DOHH2 (cell line): ENCODE measurements at regions not wholly inside any gene's neighbourhood (a gene's known extent, or its start where the extent isn't known, plus 50 kb on each side); places are given as distances from the start of the nearest gene placed in this dataset.

Experiments
- H3F3A ChIP-seq: fragments of 200-600 bp; sonication (generic), shearing (Covaris generic); 2 replicates; pipeline ENCODE4 v1.6.0; 2016; ENCODE audit warnings: antibody characterized with exemption, mild to moderate bottlenecking; ENCODE audit not compliant: control insufficient read depth, insufficient read depth
- H3K27ac ChIP-seq: fragments of 200-600 bp; sonication (generic); 2 replicates; pipeline ENCODE4 v1.5.1; 2014; ENCODE audit warnings: low read depth, mild to moderate bottlenecking, low read length, moderate library complexity
- H3K27me3 ChIP-seq: fragments of 200-600 bp; sonication (generic); 2 replicates; pipeline ENCODE4 v1.6.1; 2014; ENCODE audit warnings: mild to moderate bottlenecking, low read length, mixed read lengths; ENCODE audit not compliant: control insufficient read depth
- H3K36me3 ChIP-seq: fragments of 200-600 bp; sonication (generic); 2 replicates; pipeline ENCODE4 v1.6.1; 2014; ENCODE audit warnings: mild to moderate bottlenecking, low read length, moderate library complexity, mixed read lengths; ENCODE audit not compliant: control insufficient read depth
- H3K4me1 ChIP-seq: fragments of 200-600 bp; sonication (generic); 2 replicates; pipeline ENCODE4 v1.6.1; 2014; ENCODE audit warnings: mild to moderate bottlenecking, low read length, mixed read lengths; ENCODE audit not compliant: control insufficient read depth
- H3K4me2 ChIP-seq: fragments of 200-600 bp; sonication (generic); 2 replicates; pipeline ENCODE4 v1.6.0; 2014; ENCODE audit warnings: mild to moderate bottlenecking, low read length, moderate library complexity
- H3K4me3 ChIP-seq: fragments of 200-600 bp; sonication (generic); 2 replicates; pipeline ENCODE4 v1.5.1; 2014; ENCODE audit warnings: mild to moderate bottlenecking, low read length, mixed read lengths
- H3K79me2 ChIP-seq: fragments of 200-600 bp; sonication (generic); 2 replicates; pipeline ENCODE4 v1.6.1; 2014; ENCODE audit warnings: mild to moderate bottlenecking, low read length, mixed read lengths; ENCODE audit not compliant: control insufficient read depth
- H3K9me2 ChIP-seq: fragments of 200-600 bp; sonication (generic); replicated peaks from 2 replicates; pipeline ENCODE4 v1.6.1; 2014; ENCODE audit warnings: mild to moderate bottlenecking, low read length, mixed read lengths; ENCODE audit not compliant: control insufficient read depth
- H3K9me3 ChIP-seq: fragments of 200-600 bp; sonication (generic); 2 replicates; pipeline ENCODE4 v1.6.1; 2014; ENCODE audit warnings: antibody characterized with exemption, low read length, mixed read lengths; ENCODE audit not compliant: control insufficient read depth, insufficient read depth
- H4K20me1 ChIP-seq: fragments of 200-600 bp; sonication (generic); 2 replicates; pipeline ENCODE4 v1.6.0; 2014; ENCODE audit warnings: low read depth, mild to moderate bottlenecking, antibody characterized with exemption, low read length, moderate library complexity; ENCODE audit not compliant: control insufficient read depth, insufficient read depth
- CTCF ChIP-seq: fragments of 200-600 bp; sonication (generic); IDR thresholded peaks from one replicate; pipeline ENCODE4 v1.5.1; 2014; ENCODE audit warnings: antibody characterized with exemption, mild to moderate bottlenecking, low read depth, low read length; ENCODE audit not compliant: poor library complexity, severe bottlenecking
- EZH2phosphoT487 ChIP-seq: fragments of 200-600 bp; sonication (generic); IDR thresholded peaks from 2 replicates; pipeline ENCODE4 v1.6.1; 2017; ENCODE audit warnings: borderline replicate concordance, mild to moderate bottlenecking, antibody characterized with exemption, low read length, moderate library complexity, mixed read lengths

- no peak for TF ChIP-seq CTCF
- TF ChIP-seq EZH2phosphoT487: no peak
- H3K27me3 ChIP-seq: no peaks in the 10 kb centered on the region
- no peaks in the 10 kb centered on the region for H4K20me1 ChIP-seq
- H3K36me3 ChIP-seq: no peaks in the 10 kb centered on the region
- no peaks in the 10 kb centered on the region for H3F3A ChIP-seq
- no peaks in the 10 kb centered on the region for H3K79me2 ChIP-seq
- H3K4me3 ChIP-seq: no peak overlapping the region
- H3K4me2 ChIP-seq: no peak overlapping the region
- H3K27ac ChIP-seq: no peak overlapping the region
- no peaks in the 10 kb centered on the region for H3K4me1 ChIP-seq
- H3K9me3 ChIP-seq: no peaks in the 10 kb centered on the region
- no peaks in the 10 kb centered on the region for H3K9me2 ChIP-seq
Observed at GRCh38 chr6:153931431-153931830, 107.6 kb upstream of the OPRM1 start.

GRCh38 chr6:153927867-153928266 is 111.2 kb upstream of the OPRM1 start:
- no peak overlapping the region for H3K27ac ChIP-seq
- H3K27me3 ChIP-seq: no peaks in the 10 kb centered on the region
- H3K4me2 ChIP-seq: no peak overlapping the region
- no peaks in the 10 kb centered on the region for H3K79me2 ChIP-seq
- no peaks in the 10 kb centered on the region for H3K36me3 ChIP-seq
- H3K9me2 ChIP-seq: no peaks in the 10 kb centered on the region
- no peaks in the 10 kb centered on the region for H3F3A ChIP-seq
- TF ChIP-seq EZH2phosphoT487 (no peak), CTCF (no peak)
- no peaks in the 10 kb centered on the region for H4K20me1 ChIP-seq
- no peaks in the 10 kb centered on the region for H3K9me3 ChIP-seq
- H3K4me3 ChIP-seq: no peak overlapping the region
- no peaks in the 10 kb centered on the region for H3K4me1 ChIP-seq

GRCh38 chr6:153898360-153899059 is 140.5 kb upstream of the OPRM1 start:
- H3K27me3 ChIP-seq: no peaks in the 10 kb centered on the region
- H3K27ac ChIP-seq: no peak overlapping the region
- H3K36me3 ChIP-seq: no peaks in the 10 kb centered on the region
- no peaks in the 10 kb centered on the region for H3K9me2 ChIP-seq
- H3F3A ChIP-seq: no peaks in the 10 kb centered on the region
- TF ChIP-seq EZH2phosphoT487: no peak
- TF ChIP-seq CTCF: no peak
- no peak overlapping the region for H3K4me3 ChIP-seq
- no peaks in the 10 kb centered on the region for H3K4me1 ChIP-seq
- H4K20me1 ChIP-seq: no peaks in the 10 kb centered on the region
- H3K4me2 ChIP-seq: no peak overlapping the region
- no peaks in the 10 kb centered on the region for H3K9me3 ChIP-seq
- H3K79me2 ChIP-seq: no peaks in the 10 kb centered on the region
